GM20000 (cell line): ENCODE measurements at regions not wholly inside any gene's neighbourhood (a gene's known extent, or its start where the extent isn't known, plus 50 kb on each side); places are given as distances from the start of the nearest gene placed in this dataset.
A peak's percentile ranks its signal among the peaks of the same experiment; 100 is the strongest.

ENCODE experiments used
- DNase-seq: peaks from one replicate; pipeline ENCODE4 v3.0.0; 2012; ENCODE audit warnings: low spot score
- CTCF ChIP-seq: IDR thresholded peaks from 2 replicates; pipeline ENCODE4 v1.5.1; 2012; ENCODE audit warnings: mild to moderate bottlenecking, control low read depth; ENCODE audit errors: extremely low read depth, missing control alignments

- no peak for TF ChIP-seq CTCF
- DNase-seq, result no peak
Measured at GRCh38 chr10:63005246-63005645, 127.9 kb upstream of the NRBF2 start.

GRCh38 chr10:63003816-63004453, 129.2 kb upstream of the NRBF2 start:
- TF ChIP-seq CTCF, result no peak

GRCh38 chr10:62996925-62997324, 136.2 kb upstream of the NRBF2 start:
- DNase-seq, result no peak
- TF ChIP-seq CTCF, result no peak

More at GRCh38 chr10:63003816-63004453, 129.2 kb upstream of the NRBF2 start:
- peak; percentile 13 for DNase-seq

GRCh38 chr10:62996516-62996915, 136.6 kb upstream of the NRBF2 start:
- no peak for DNase-seq
- no peak for TF ChIP-seq CTCF

GRCh38 chr10:62993121-62993520, 140.0 kb upstream of the NRBF2 start:
- no peak for TF ChIP-seq CTCF
- DNase-seq, result no peak

- no peak for TF ChIP-seq CTCF
- DNase-seq, result peak; percentile 54
Measured at GRCh38 chr10:62992145-62992721, 140.9 kb upstream of the NRBF2 start.

- no peak for TF ChIP-seq CTCF
- DNase-seq, result no peak
Measured at GRCh38 chr10:62990126-62990525, 143.0 kb upstream of the NRBF2 start.
